ENCODE measurements at regions not wholly inside any gene's neighbourhood (a gene's known extent, or its start where the extent isn't known, plus 50 kb on each side); places are given as distances from the start of the nearest gene placed in this dataset.
"Not testable (repeated sequence)": the region's sequence is repeated elsewhere in the genome, so short reads cannot be mapped to it uniquely, and the experiment has no call there.

DNA sequence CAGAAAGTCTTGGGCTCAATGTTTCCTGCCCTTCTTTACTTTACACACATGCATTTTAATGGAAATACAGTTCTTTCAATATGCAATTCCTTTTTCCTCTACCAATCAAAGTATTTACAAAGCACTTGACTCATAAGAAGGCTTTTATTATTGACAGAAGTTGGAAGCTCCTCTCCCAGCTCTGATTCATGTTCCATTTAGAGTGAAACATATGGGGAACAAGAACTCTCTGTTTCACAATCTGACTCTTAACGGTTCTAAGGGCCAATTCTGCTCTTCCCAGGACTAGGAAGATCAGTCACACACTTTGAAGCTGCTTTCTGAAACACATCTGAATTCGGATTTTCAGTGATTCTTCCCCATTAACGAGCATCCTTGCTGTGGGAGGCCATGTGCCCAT lies 300.5 kb downstream of the ANAPC1 start:
- not testable (repeated sequence) for H3K4me1 ChIP-seq (ENCODE audit: control insufficient read depth in 1 of 2, insufficient read depth in 1 of 2, low read depth in 1 of 2, low read length in 1 of 2); H3K36me3 ChIP-seq; H3K27me3 ChIP-seq; H3K27ac ChIP-seq; H3K9me3 ChIP-seq; H3K4me3 ChIP-seq (ENCODE audit: low read depth in 1 of 2, low read length in 1 of 2)

GRCh38 chr2:111584540-111584939 lies 299.5 kb downstream of the ANAPC1 start:
- not testable (repeated sequence) for H3K4me3 ChIP-seq (ENCODE audit: low read depth in 1 of 2, low read length in 1 of 2); H3K4me1 ChIP-seq (ENCODE audit: control insufficient read depth in 1 of 2, insufficient read depth in 1 of 2, low read depth in 1 of 2, low read length in 1 of 2); H3K27me3 ChIP-seq; H3K27ac ChIP-seq; H3K36me3 ChIP-seq; H3K9me3 ChIP-seq

DNA sequence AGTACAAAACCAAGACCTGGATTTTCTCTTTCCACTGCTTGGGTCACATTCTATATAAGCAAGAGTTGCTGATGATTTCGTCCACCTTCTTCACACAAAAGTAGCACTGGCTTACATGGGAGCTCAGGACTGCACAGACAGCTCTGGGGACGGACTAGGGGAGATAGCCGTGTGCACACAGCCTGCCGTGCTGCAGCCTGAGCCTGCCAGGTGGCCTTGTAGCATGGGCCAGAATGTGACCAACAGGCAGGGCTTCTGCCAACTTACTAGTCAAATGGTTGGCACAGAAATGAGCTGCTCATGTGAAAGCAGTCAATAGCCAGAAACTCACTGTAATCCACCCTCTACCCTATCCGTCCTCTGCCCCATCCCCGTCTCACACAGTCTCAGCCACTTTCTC lies 299.0 kb downstream of the ANAPC1 start:
- not testable (repeated sequence) for H3K4me1 ChIP-seq (ENCODE audit: control insufficient read depth in 1 of 2, insufficient read depth in 1 of 2, low read depth in 1 of 2, low read length in 1 of 2); H3K27me3 ChIP-seq; H3K27ac ChIP-seq; H3K4me3 ChIP-seq (ENCODE audit: low read depth in 1 of 2, low read length in 1 of 2); H3K36me3 ChIP-seq; H3K9me3 ChIP-seq

GRCh38 chr2:111586014-111586413 lies 298.0 kb downstream of the ANAPC1 start:
- H3K4me3 ChIP-seq (ENCODE audit: low read depth in 1 of 2, low read length in 1 of 2); H3K36me3 ChIP-seq; H3K27ac ChIP-seq; H3K9me3 ChIP-seq; H3K4me1 ChIP-seq (ENCODE audit: control insufficient read depth in 1 of 2, insufficient read depth in 1 of 2, low read depth in 1 of 2, low read length in 1 of 2); H3K27me3 ChIP-seq: not testable (repeated sequence)

- H3K9me3 ChIP-seq; H3K4me3 ChIP-seq (ENCODE audit: low read depth in 1 of 2, low read length in 1 of 2); H3K4me1 ChIP-seq (ENCODE audit: control insufficient read depth in 1 of 2, insufficient read depth in 1 of 2, low read depth in 1 of 2, low read length in 1 of 2); H3K27ac ChIP-seq; H3K36me3 ChIP-seq; H3K27me3 ChIP-seq: not testable (repeated sequence)
Measured at GRCh38 chr2:111595072-111595471, 288.9 kb downstream of the ANAPC1 start.

GRCh38 chr2:111596808-111597705 lies 286.9 kb downstream of the ANAPC1 start:
- H3K9me3 ChIP-seq; H3K27me3 ChIP-seq; H3K4me3 ChIP-seq (ENCODE audit: low read depth in 1 of 2, low read length in 1 of 2); H3K36me3 ChIP-seq; H3K4me1 ChIP-seq (ENCODE audit: control insufficient read depth in 1 of 2, insufficient read depth in 1 of 2, low read depth in 1 of 2, low read length in 1 of 2); H3K27ac ChIP-seq: not testable (repeated sequence)

- H3K36me3 ChIP-seq: not testable (repeated sequence)
Measured at GRCh38 chr2:111598944-111599343, 285.0 kb downstream of the ANAPC1 start.

GRCh38 chr2:111602259-111602658 lies 281.7 kb downstream of the ANAPC1 start:
- not testable (repeated sequence) for H3K27ac ChIP-seq; H3K27me3 ChIP-seq; H3K36me3 ChIP-seq; H3K4me1 ChIP-seq (ENCODE audit: control insufficient read depth in 1 of 2, insufficient read depth in 1 of 2, low read depth in 1 of 2, low read length in 1 of 2); H3K9me3 ChIP-seq; H3K4me3 ChIP-seq (ENCODE audit: low read depth in 1 of 2, low read length in 1 of 2)

More at GRCh38 chr2:111598944-111599343, 285.0 kb downstream of the ANAPC1 start:
- not testable (repeated sequence) for H3K27me3 ChIP-seq; H3K4me1 ChIP-seq (ENCODE audit: control insufficient read depth in 1 of 2, insufficient read depth in 1 of 2, low read depth in 1 of 2, low read length in 1 of 2); H3K9me3 ChIP-seq; H3K4me3 ChIP-seq (ENCODE audit: low read depth in 1 of 2, low read length in 1 of 2); H3K27ac ChIP-seq

GRCh38 chr2:111605798-111606197 lies 278.2 kb downstream of the ANAPC1 start:
- H3K4me1 ChIP-seq (ENCODE audit: control insufficient read depth in 1 of 2, insufficient read depth in 1 of 2, low read depth in 1 of 2, low read length in 1 of 2); H3K27ac ChIP-seq; H3K27me3 ChIP-seq; H3K4me3 ChIP-seq (ENCODE audit: low read depth in 1 of 2, low read length in 1 of 2); H3K9me3 ChIP-seq; H3K36me3 ChIP-seq: not testable (repeated sequence)

- H3K36me3 ChIP-seq; H3K9me3 ChIP-seq; H3K27me3 ChIP-seq; H3K27ac ChIP-seq; H3K4me3 ChIP-seq (ENCODE audit: low read depth in 1 of 2, low read length in 1 of 2): not testable (repeated sequence)
- H3K4me1 ChIP-seq (ENCODE audit: control insufficient read depth in 1 of 2, insufficient read depth in 1 of 2, low read depth in 1 of 2, low read length in 1 of 2): peaks cover 9 to 11% of the 10 kb centered on the region in 2 experiments
Measured at GRCh38 chr2:111606632-111607031, 277.4 kb downstream of the ANAPC1 start.

- H3K4me1 ChIP-seq (ENCODE audit: control insufficient read depth in 1 of 2, insufficient read depth in 1 of 2, low read depth in 1 of 2, low read length in 1 of 2): peaks cover 11 to 13% of the 10 kb centered on the region in 2 experiments
- H3K27me3 ChIP-seq; H3K4me3 ChIP-seq (ENCODE audit: low read depth in 1 of 2, low read length in 1 of 2); H3K27ac ChIP-seq; H3K36me3 ChIP-seq; H3K9me3 ChIP-seq: not testable (repeated sequence)
Measured at GRCh38 chr2:111609146-111609844, 274.7 kb downstream of the ANAPC1 start.

- not testable (repeated sequence) for H3K4me3 ChIP-seq (ENCODE audit: low read depth in 1 of 2, low read length in 1 of 2); H3K27ac ChIP-seq; H3K36me3 ChIP-seq; H3K27me3 ChIP-seq; H3K9me3 ChIP-seq
- H3K4me1 ChIP-seq (ENCODE audit: control insufficient read depth in 1 of 2, insufficient read depth in 1 of 2, low read depth in 1 of 2, low read length in 1 of 2): peaks cover 11 to 13% of the 10 kb centered on the region in 2 experiments
Measured at GRCh38 chr2:111610035-111610434, 274.0 kb downstream of the ANAPC1 start.

Data from neutrophil (primary cell).